Mucosa of descending colon (tissue), 3 donors: ENCODE measurements at regions not wholly inside any gene's neighbourhood (a gene's known extent, or its start where the extent isn't known, plus 50 kb on each side); places are given as distances from the start of the nearest gene placed in this dataset.

Source experiments
- ATAC-seq: fragments of 200-7000 bp; cut with Tn5 transposase; one replicate; pipeline ENCODE4 v1.9.1; 2020; ENCODE audit warnings: mild to moderate bottlenecking, moderate library complexity
- DNase-seq, 3 donors: peaks; one replicate each; pipeline ENCODE4 v3.0.0-alpha.2; 2020
- H3K36me3 ChIP-seq: fragments of 200-600 bp; one replicate; pipeline ENCODE4 v1.8.0; 2021; ENCODE audit warnings: low read depth, mild to moderate bottlenecking
- H3K4me1 ChIP-seq: fragments of 200-600 bp; one replicate; pipeline ENCODE4 v1.8.0; 2021; ENCODE audit warnings: low read depth, mild to moderate bottlenecking
- H3K4me3 ChIP-seq: fragments of 200-600 bp; one replicate; pipeline ENCODE4 v1.8.0; 2021; ENCODE audit warnings: mild to moderate bottlenecking
- H3K9me3 ChIP-seq: fragments of 200-600 bp; one replicate; pipeline ENCODE4 v1.8.0; 2021; ENCODE audit warnings: mild to moderate bottlenecking
- CTCF ChIP-seq: fragments of 200-600 bp; IDR thresholded peaks from one replicate; pipeline ENCODE4 v1.8.0; 2022; ENCODE audit warnings: antibody characterized with exemption, mild to moderate bottlenecking
- intact Hi-C, 2 donors: fragments of 100-400 bp; cut with DNase I in 1 of 2; cut with micrococcal nuclease in 1 of 2; formaldehyde crosslinking; loops; one replicate each; pipeline versions ENCODE4 v1.11.0 to v1.11.1; 2022; cut with DNase I, micrococcal nuclease
- donor health status: DM: no; HTN: no; CAD: no; lungs with moderate emphysema.
- donor health status: DM: no; HTN: no; CAD: no.
- donor health status: DM: no; HTN: yes; CAD: no.

DNA sequence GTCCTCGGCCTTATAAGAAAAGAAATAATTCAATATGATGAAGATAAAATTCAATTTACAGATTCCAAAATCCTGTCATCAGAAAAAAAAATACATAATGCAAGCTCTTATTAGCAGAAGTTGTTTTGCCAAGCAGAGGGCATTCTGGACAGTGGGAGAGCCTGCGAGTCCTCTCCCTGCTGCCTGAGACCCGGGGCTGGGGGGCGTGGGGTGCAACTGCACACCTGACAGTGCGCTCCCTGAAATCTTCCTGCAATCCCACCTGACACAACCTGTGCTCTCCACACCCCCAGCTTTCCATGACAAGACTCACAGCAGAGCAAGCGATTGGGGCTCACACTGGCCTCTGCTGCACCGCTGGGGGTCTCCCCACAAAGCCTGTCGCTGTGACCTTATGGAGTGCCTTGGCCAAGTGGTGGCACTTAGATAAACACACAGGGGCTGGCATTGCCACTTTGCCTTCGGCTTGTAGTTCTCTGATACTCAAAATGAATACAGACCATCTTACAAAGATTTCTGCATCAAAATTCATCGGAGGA lies 130.3 kb upstream of the PDE10A start:
- Histone ChIP-seq H3K36me3 (no peaks in the 10 kb centered on the region), H3K9me3 (no peaks in the 10 kb centered on the region), H3K4me3 (no peak overlapping the region), H3K4me1 (no peaks in the 10 kb centered on the region)
- ATAC-seq: no peak
- intact Hi-C loops: no loop called here
- no peak for DNase-seq
- TF ChIP-seq CTCF: no peak

- no peak for ATAC-seq
- intact Hi-C loops: no loop called here
- no peak for DNase-seq
- no peak for TF ChIP-seq CTCF
- Histone ChIP-seq H3K4me3 (no peak overlapping the region), H3K36me3 (no peaks in the 10 kb centered on the region), H3K4me1 (no peaks in the 10 kb centered on the region), H3K9me3 (no peaks in the 10 kb centered on the region)
Measured at GRCh38 chr6:165791876-165792437, 128.9 kb upstream of the PDE10A start.

- DNase-seq (no peak), ATAC-seq (no peak)
- Histone ChIP-seq H3K4me3 (no peak overlapping the region), H3K36me3 (no peaks in the 10 kb centered on the region), H3K4me1 (no peaks in the 10 kb centered on the region), H3K9me3 (no peaks in the 10 kb centered on the region)
- intact Hi-C loops: no loop called here
- no peak for TF ChIP-seq CTCF
Measured at GRCh38 chr6:165791306-165791705, 128.3 kb upstream of the PDE10A start.

DNA sequence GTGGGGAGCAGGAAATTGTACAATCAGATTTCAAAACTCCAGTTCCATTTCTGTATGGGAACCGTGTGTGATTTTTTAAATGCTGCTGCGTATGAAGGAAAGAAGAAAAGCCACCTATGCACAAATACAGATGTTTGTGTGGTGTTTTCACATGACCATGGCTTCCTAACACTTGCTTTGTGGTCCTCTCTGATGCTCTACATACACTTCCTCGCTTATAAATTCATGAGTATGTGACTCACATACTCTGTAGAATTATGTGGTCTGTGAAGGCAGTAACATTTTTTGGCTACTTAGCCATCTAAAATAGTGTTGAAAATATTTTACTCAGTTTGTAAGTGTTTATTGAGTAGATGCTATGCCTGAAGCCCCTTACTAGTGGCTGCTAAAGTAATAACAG lies 119.8 kb upstream of the PDE10A start:
- no peak for ATAC-seq
- no peaks in the 10 kb centered on the region for H3K36me3 ChIP-seq
- H3K9me3 ChIP-seq: no peaks in the 10 kb centered on the region
- no peaks in the 10 kb centered on the region for H3K4me1 ChIP-seq
- intact Hi-C loops: no loop called here
- no peak for TF ChIP-seq CTCF
- no peak overlapping the region for H3K4me3 ChIP-seq
- no peak for DNase-seq

- no peak for TF ChIP-seq CTCF
- intact Hi-C loops: no loop called here
- Histone ChIP-seq H3K36me3 (no peaks in the 10 kb centered on the region), H3K4me3 (no peak overlapping the region), H3K4me1 (no peaks in the 10 kb centered on the region), H3K9me3 (no peaks in the 10 kb centered on the region)
- DNase-seq (peak in 2 of 3 donors; percentile 34 to 53), ATAC-seq (peak; percentile 79)
Measured at GRCh38 chr6:165782134-165782533, 119.1 kb upstream of the PDE10A start.

- no peaks in the 10 kb centered on the region for H3K36me3 ChIP-seq
- H3K4me1 ChIP-seq: no peaks in the 10 kb centered on the region
- no peaks in the 10 kb centered on the region for H3K9me3 ChIP-seq
- H3K4me3 ChIP-seq: no peak overlapping the region
- ATAC-seq (no peak), DNase-seq (no peak)
- intact Hi-C loops: no loop called here
- TF ChIP-seq CTCF: no peak
Measured at GRCh38 chr6:165777680-165778079, 114.6 kb upstream of the PDE10A start.
